Ascending aorta (tissue), 2 donors: ENCODE measurements at regions not wholly inside any gene's neighbourhood (a gene's known extent, or its start where the extent isn't known, plus 50 kb on each side); places are given as distances from the start of the nearest gene placed in this dataset.

Experiments used
- DNase-seq, 2 donors: peaks; one replicate each; pipeline ENCODE4 v3.0.0-alpha.2; 2019; ENCODE audit warnings: low spot score in 2 of 2
- H3K27ac ChIP-seq, 2 donors: fragments of 200-600 bp; sonication (generic); one replicate each; pipeline ENCODE4 v1.5.1; 2016 to 2017; ENCODE audit warnings: mild to moderate bottlenecking in 1 of 2
- H3K27me3 ChIP-seq: fragments of 200-600 bp; sonication (generic); one replicate; pipeline ENCODE4 v1.5.1; 2017
- H3K36me3 ChIP-seq, 2 donors: fragments of 200-600 bp; sonication (generic); one replicate each; pipeline ENCODE4 v1.5.1; 2016
- H3K4me1 ChIP-seq, 2 donors: fragments of 200-600 bp; sonication (generic); one replicate each; pipeline ENCODE4 v1.5.1; 2016 to 2017; ENCODE audit warnings: mild to moderate bottlenecking in 1 of 2
- H3K4me3 ChIP-seq, 2 donors: fragments of 200-600 bp; sonication (generic); one replicate each; pipeline ENCODE4 v1.5.1; 2016 to 2017; ENCODE audit warnings: mild to moderate bottlenecking in 1 of 2
- H3K9me3 ChIP-seq, 2 donors: fragments of 200-600 bp; sonication (generic); one replicate each; pipeline ENCODE4 v1.5.1; 2016
- CTCF ChIP-seq, 3 experiments: fragments of 200-600 bp in 2 of 3; fragments of 450-650 bp in 1 of 3; sonication (generic) in 2 of 3; IDR thresholded peaks; one replicate each; pipeline ENCODE4 v1.5.1; 2016 to 2019; ENCODE audit warnings: antibody characterized with exemption in 3 of 3, mild to moderate bottlenecking in 1 of 3, moderate library complexity in 1 of 3
- intact Hi-C: fragments of 100-400 bp; cut with DNase I; formaldehyde crosslinking; loops from one replicate; pipeline ENCODE4 v1.15.1; 2023

GRCh38 chr12:87820524-87821202, 208.5 kb downstream of the C12orf50 start:
- H3K4me1 ChIP-seq: no peaks in the 10 kb centered on the region
- H3K36me3 ChIP-seq: no peaks in the 10 kb centered on the region
- no peaks in the 10 kb centered on the region for H3K9me3 ChIP-seq
- H3K27ac ChIP-seq: no peak overlapping the region
- TF ChIP-seq CTCF (IDR thresholded peaks at IDR 0.05): no peak
- no peak overlapping the region for H3K4me3 ChIP-seq
- intact Hi-C loops: no loop called here
- no peak for DNase-seq
- no peaks in the 10 kb centered on the region for H3K27me3 ChIP-seq

- Histone ChIP-seq H3K27me3 (no peaks in the 10 kb centered on the region), H3K27ac (no peak overlapping the region), H3K9me3 (no peaks in the 10 kb centered on the region), H3K4me1 (peaks cover 0 to 1% of the 10 kb centered on the region in 2 donors), H3K4me3 (no peak overlapping the region), H3K36me3 (no peaks in the 10 kb centered on the region)
- no peak for DNase-seq
- intact Hi-C loops: no loop called here
- no peak for TF ChIP-seq CTCF (IDR thresholded peaks at IDR 0.05)
Measured at GRCh38 chr12:87818441-87818840, 210.8 kb downstream of the C12orf50 start.

GRCh38 chr12:87815771-87816585, 213.2 kb downstream of the C12orf50 start:
- Histone ChIP-seq H3K4me1 (peaks cover 0 to 7% of the 10 kb centered on the region in 2 donors), H3K36me3 (no peaks in the 10 kb centered on the region), H3K27ac (no peak overlapping the region), H3K9me3 (no peaks in the 10 kb centered on the region), H3K27me3 (no peaks in the 10 kb centered on the region), H3K4me3 (no peak overlapping the region)
- no peak for DNase-seq
- TF ChIP-seq CTCF (IDR thresholded peaks at IDR 0.05): no peak
- intact Hi-C loops: no loop called here

- intact Hi-C loops: no loop called here
- Histone ChIP-seq H3K27me3 (no peaks in the 10 kb centered on the region), H3K4me3 (no peak overlapping the region), H3K9me3 (no peaks in the 10 kb centered on the region), H3K4me1 (peaks cover 0 to 7% of the 10 kb centered on the region in 2 donors), H3K36me3 (no peaks in the 10 kb centered on the region), H3K27ac (no peak overlapping the region)
- DNase-seq: no peak
- TF ChIP-seq CTCF (IDR thresholded peaks at IDR 0.05): no peak
Measured at GRCh38 chr12:87814625-87815024, 214.6 kb downstream of the C12orf50 start.

GRCh38 chr12:87813476-87814234, 215.5 kb downstream of the C12orf50 start:
- peak overlapping the region; percentile 27 to 41 for H3K27ac ChIP-seq
- peaks cover 0 to 7% of the 10 kb centered on the region in 2 donors for H3K4me1 ChIP-seq
- DNase-seq: no peak
- TF ChIP-seq CTCF (IDR thresholded peaks at IDR 0.05): no peak
- H3K27me3 ChIP-seq: no peaks in the 10 kb centered on the region
- no peaks in the 10 kb centered on the region for H3K36me3 ChIP-seq
- H3K9me3 ChIP-seq: no peaks in the 10 kb centered on the region
- intact Hi-C loops: no loop called here
- H3K4me3 ChIP-seq: no peak overlapping the region
